GM12878 (cell line): ENCODE measurements at regions not wholly inside any gene's neighbourhood (a gene's known extent, or its start where the extent isn't known, plus 50 kb on each side); places are given as distances from the start of the nearest gene placed in this dataset. TPM values are rescaled to one million over a fixed set of nuclear protein-coding genes. Genes with fewer than 3 reads are reported as not detected.

ENCODE experiments used
- small RNA-seq: library from RNA; depleted of rRNA; stranded (forward); fragments of <200 nt; gene quantifications from one replicate; pipeline ENCODE3, GENCODE V24; 2014

Small RNA genes in the stretch of these regions (small RNA-seq; reads per million reads assigned to genes)
- not detected for gene AC012409.4
- gene RNU2-3P = 0.23 reads per million
